Smooth muscle cell (in vitro differentiated cells): ENCODE measurements at regions not wholly inside any gene's neighbourhood (a gene's known extent, or its start where the extent isn't known, plus 50 kb on each side); places are given as distances from the start of the nearest gene placed in this dataset.
A peak's percentile ranks its signal among the peaks of the same experiment; 100 is the strongest.

Experiments
- DNase-seq: peaks from one replicate; lab custom pipeline; 2025; ENCODE audit not compliant: unreplicated experiment; lab: John Stamatoyannopoulos, UW
- H2AFZ ChIP-seq: fragments of 200-600 bp; sonication (generic); 2 replicates; pipeline ENCODE4 v1.6.0; 2016; ENCODE audit warnings: antibody characterized with exemption, low read depth, mild to moderate bottlenecking
- H3F3A ChIP-seq: fragments of 200-600 bp; sonication (generic); 2 replicates; pipeline ENCODE4 v1.6.0; 2017; ENCODE audit warnings: antibody characterized with exemption, low read depth
- H3K27ac ChIP-seq: fragments of 200-600 bp; sonication (generic); 2 replicates; pipeline ENCODE4 v1.5.1; 2016; ENCODE audit warnings: low read depth, mild to moderate bottlenecking
- H3K27me3 ChIP-seq: fragments of 200-600 bp; sonication (generic); 2 replicates; pipeline ENCODE4 v1.6.1; 2016; ENCODE audit warnings: low read depth, mild to moderate bottlenecking
- H3K36me3 ChIP-seq: fragments of 200-600 bp; sonication (generic); 2 replicates; pipeline ENCODE4 v1.5.1; 2016; ENCODE audit warnings: low read depth
- H3K4me1 ChIP-seq: fragments of 200-600 bp; sonication (generic); 2 replicates; pipeline ENCODE4 v1.5.1; 2016; ENCODE audit warnings: low read depth
- H3K4me2 ChIP-seq: fragments of 200-600 bp; sonication (generic); 2 replicates; pipeline ENCODE4 v1.6.0; 2016; ENCODE audit warnings: mild to moderate bottlenecking
- H3K4me3 ChIP-seq: fragments of 200-600 bp; sonication (generic); 2 replicates; pipeline ENCODE4 v1.5.1; 2016; ENCODE audit warnings: mild to moderate bottlenecking
- H3K79me2 ChIP-seq: fragments of 200-600 bp; sonication (generic); 2 replicates; pipeline ENCODE4 v1.6.0; 2016; ENCODE audit warnings: low read depth, mild to moderate bottlenecking
- H3K9ac ChIP-seq: fragments of 200-600 bp; sonication (generic); 2 replicates; pipeline ENCODE4 v1.6.0; 2016; ENCODE audit warnings: low read depth
- H3K9me3 ChIP-seq: fragments of 200-600 bp; sonication (generic); replicated peaks from 2 replicates; pipeline ENCODE4 v1.5.1; 2016; ENCODE audit warnings: low read depth
- H4K20me1 ChIP-seq: fragments of 200-600 bp; sonication (generic); 2 replicates; pipeline ENCODE4 v1.6.0; 2016; ENCODE audit warnings: low read depth
- CTCF ChIP-seq: fragments of 200-600 bp; sonication (generic); IDR thresholded peaks from 2 replicates; pipeline ENCODE4 v1.5.1; 2017; ENCODE audit warnings: borderline replicate concordance, mild to moderate bottlenecking, antibody characterized with exemption; ENCODE audit not compliant: insufficient read depth, poor library complexity, severe bottlenecking
- WGBS: methylation state at CpG from one replicate; pipeline ENCODE4 v1.1.7; 2016; ENCODE audit warnings: low lambda C conversion rate; 5-methylcytosine and 5-hydroxymethylcytosine counted together

GRCh38 chr1:55935236-55935635 is 644.1 kb downstream of the PLPP3 start:
- Histone ChIP-seq H3K4me1 (no peaks in the 10 kb centered on the region), H3K27me3 (no peaks in the 10 kb centered on the region), H3K9ac (no peak overlapping the region), H3K27ac (no peak overlapping the region), H3K36me3 (no peaks in the 10 kb centered on the region), H4K20me1 (no peaks in the 10 kb centered on the region), H3K4me3 (no peak overlapping the region), H3K4me2 (no peak overlapping the region), H2AFZ (no peak overlapping the region), H3K9me3 (no peaks in the 10 kb centered on the region), H3F3A (no peaks in the 10 kb centered on the region), H3K79me2 (no peaks in the 10 kb centered on the region)
- 64% methylated on average over 3 of the region's 5 CpGs for WGBS
- DNase-seq: no peak
- TF ChIP-seq CTCF: no peak

- H3K4me1 ChIP-seq: no peaks in the 10 kb centered on the region
- H3K36me3 ChIP-seq: no peaks in the 10 kb centered on the region
- H3K79me2 ChIP-seq: no peaks in the 10 kb centered on the region
- H3K9ac ChIP-seq: no peak overlapping the region
- no peaks in the 10 kb centered on the region for H4K20me1 ChIP-seq
- no peak for DNase-seq
- no peaks in the 10 kb centered on the region for H3K9me3 ChIP-seq
- no peaks in the 10 kb centered on the region for H3F3A ChIP-seq
- no peak overlapping the region for H3K4me2 ChIP-seq
- H3K4me3 ChIP-seq: no peak overlapping the region
- H3K27me3 ChIP-seq: no peaks in the 10 kb centered on the region
- TF ChIP-seq CTCF: no peak
- peak overlapping the region; percentile 20 for H2AFZ ChIP-seq
- 96% methylated on average over 1 of the region's 1 CpG for WGBS
- no peak overlapping the region for H3K27ac ChIP-seq
Observed at GRCh38 chr1:55932402-55932801, 647.0 kb downstream of the PLPP3 start.

GRCh38 chr1:55931081-55931940 is 648.1 kb downstream of the PLPP3 start:
- Histone ChIP-seq H3K9me3 (no peaks in the 10 kb centered on the region), H3K4me3 (no peak overlapping the region), H3K79me2 (no peaks in the 10 kb centered on the region), H3K27me3 (no peaks in the 10 kb centered on the region), H2AFZ (peak overlapping the region; percentile 20), H3K9ac (no peak overlapping the region), H3K36me3 (no peaks in the 10 kb centered on the region), H4K20me1 (no peaks in the 10 kb centered on the region), H3K4me2 (no peak overlapping the region), H3K27ac (no peak overlapping the region), H3F3A (no peaks in the 10 kb centered on the region), H3K4me1 (no peaks in the 10 kb centered on the region)
- DNase-seq: no peak
- no peak for TF ChIP-seq CTCF
- 62% methylated on average over 4 of the region's 4 CpGs for WGBS

GRCh38 chr1:55929652-55930051 is 649.7 kb downstream of the PLPP3 start:
- TF ChIP-seq CTCF: no peak
- Histone ChIP-seq H2AFZ (no peak overlapping the region), H3K9ac (no peak overlapping the region), H3K27me3 (no peaks in the 10 kb centered on the region), H3K27ac (no peak overlapping the region), H3K4me3 (no peak overlapping the region), H3K36me3 (no peaks in the 10 kb centered on the region), H4K20me1 (no peaks in the 10 kb centered on the region), H3K4me2 (no peak overlapping the region), H3K4me1 (no peaks in the 10 kb centered on the region), H3K79me2 (no peaks in the 10 kb centered on the region), H3F3A (no peaks in the 10 kb centered on the region), H3K9me3 (no peaks in the 10 kb centered on the region)
- WGBS: 94% methylated on average over 1 of the region's 1 CpG
- DNase-seq: no peak
